Right lobe of liver (tissue), 4 donors: ENCODE measurements at regions not wholly inside any gene's neighbourhood (a gene's known extent, or its start where the extent isn't known, plus 50 kb on each side); places are given as distances from the start of the nearest gene placed in this dataset.

ENCODE experiments used
- CTCF ChIP-seq, 4 donors: fragments of 200-600 bp in 3 of 4; fragments of 450-650 bp in 1 of 4; IDR thresholded peaks; one replicate each; pipeline versions ENCODE4 v1.5.1 to v1.8.0; 2016 to 2022; ENCODE audit warnings: antibody characterized with exemption in 4 of 4, mild to moderate bottlenecking in 2 of 4
- POLR2A ChIP-seq: fragments of 450-650 bp; IDR thresholded peaks from one replicate; pipeline ENCODE4 v1.6.1; 2017; ENCODE audit warnings: antibody characterized with exemption, mild to moderate bottlenecking
- donor health status: DM: no; HTN: no; CAD: no.
- donor health status: DM: no; HTN: no; CAD: no.
- donor health status: DM: no; HTN: yes; CAD: no.

GRCh38 chr10:8910314-8910713 is 855.8 kb downstream of the GATA3 start:
- TF ChIP-seq CTCF (IDR thresholded peaks at IDR 0.05), result no peak
- no peak for TF ChIP-seq POLR2A
